Retina (tissue), 1 donor: ENCODE measurements at regions not wholly inside any gene's neighbourhood (a gene's known extent, or its start where the extent isn't known, plus 50 kb on each side); places are given as distances from the start of the nearest gene placed in this dataset.

Experiments
- DNase-seq: peaks from one replicate; pipeline ENCODE4 v3.0.0-alpha.2; 2016

- DNase-seq: no peak
Observed at GRCh38 chr2:144333143-144333555, 186.8 kb downstream of the ZEB2 start.

GRCh38 chr2:144332356-144333142 is 187.4 kb downstream of the ZEB2 start:
- peak; percentile 91 for DNase-seq

- peak; percentile 92 for DNase-seq
Observed at GRCh38 chr2:144331674-144332355, 188.1 kb downstream of the ZEB2 start.

GRCh38 chr2:144330951-144331673 is 188.8 kb downstream of the ZEB2 start:
- DNase-seq: no peak

- no peak for DNase-seq
Observed at GRCh38 chr2:144329472-144329871, 190.4 kb downstream of the ZEB2 start.

- no peak for DNase-seq
Observed at GRCh38 chr2:144328938-144329337, 191.0 kb downstream of the ZEB2 start.

- no peak for DNase-seq
Observed at GRCh38 chr2:144326825-144327224, 193.1 kb downstream of the ZEB2 start.

- DNase-seq: no peak
Observed at GRCh38 chr2:144325086-144325485, 194.8 kb downstream of the ZEB2 start.

- DNase-seq: no peak
Observed at GRCh38 chr2:144324446-144325045, 195.4 kb downstream of the ZEB2 start.

GRCh38 chr2:144323946-144324345 is 196.0 kb downstream of the ZEB2 start:
- no peak for DNase-seq

- DNase-seq: no peak
Observed at GRCh38 chr2:144322379-144322778, 197.5 kb downstream of the ZEB2 start.

GRCh38 chr2:144320491-144320890 is 199.4 kb downstream of the ZEB2 start:
- DNase-seq: no peak

- DNase-seq: no peak
Observed at GRCh38 chr2:144317071-144317738, 202.7 kb downstream of the ZEB2 start.

GRCh38 chr2:144310889-144311608 is 208.9 kb downstream of the ZEB2 start:
- DNase-seq: no peak

GRCh38 chr2:144310484-144310883 is 209.4 kb downstream of the ZEB2 start:
- no peak for DNase-seq

- no peak for DNase-seq
Observed at GRCh38 chr2:144307711-144308110, 212.2 kb downstream of the ZEB2 start.

- no peak for DNase-seq
Observed at GRCh38 chr2:144304202-144304601, 215.7 kb downstream of the ZEB2 start.

- DNase-seq: no peak
Observed at GRCh38 chr2:144300632-144301031, 219.3 kb downstream of the ZEB2 start.

- DNase-seq: no peak
Observed at GRCh38 chr2:144290276-144290675, 229.6 kb downstream of the ZEB2 start.

GRCh38 chr2:144288438-144288837 is 231.5 kb downstream of the ZEB2 start:
- no peak for DNase-seq

GRCh38 chr2:144285324-144285723 is 234.6 kb downstream of the ZEB2 start:
- DNase-seq: no peak

- no peak for DNase-seq
Observed at GRCh38 chr2:144281476-144281875, 238.4 kb downstream of the ZEB2 start.
